RWPE1 (cell line): ENCODE measurements at regions not wholly inside any gene's neighbourhood (a gene's known extent, or its start where the extent isn't known, plus 50 kb on each side); places are given as distances from the start of the nearest gene placed in this dataset.

Experiments used
- CTCF ChIA-PET: fragments of 350-600 bp; sonication (Branson Sonifier 250); formaldehyde crosslinking; extraction: SDS; loops from one replicate; lab custom pipeline; 2021; lab: Yijun Ruan, JAX
- POLR2A ChIA-PET: fragments of 400-600 bp; formaldehyde crosslinking; extraction: SDS; loops from one replicate; lab custom pipeline; 2020; ENCODE audit warnings: antibody characterized with exemption; ENCODE audit not compliant: low non-redundant PET; lab: Yijun Ruan, JAX
- DNase-seq: peaks from one replicate; pipeline ENCODE4 v3.0.0; 2012; ENCODE audit warnings: low spot score
- H3K27ac ChIP-seq: fragments of 450-650 bp; 2 replicates; pipeline ENCODE4 v1.5.1; 2017
- CTCF ChIP-seq: fragments of 450-650 bp; conservative IDR thresholded peaks from 2 replicates; pipeline ENCODE4 v1.5.1; 2017; ENCODE audit warnings: low read depth, mild to moderate bottlenecking

GRCh38 chr14:43184540-43184939, 1322.5 kb downstream of the FSCB start:
- H3K27ac ChIP-seq = no peak overlapping the region
- CTCF ChIA-PET = no interaction called here
- POLR2A ChIA-PET = no interaction called here
- DNase-seq = no peak
- TF ChIP-seq CTCF = no peak

GRCh38 chr14:43183916-43184315, 1323.2 kb downstream of the FSCB start:
- DNase-seq = no peak
- H3K27ac ChIP-seq = no peak overlapping the region
- CTCF ChIA-PET = interaction anchor here (0.7 kb wide), 1 partner anchor 11 kb away, joined by 3 read pairs; no protein-coding TSS in a partner anchor
- TF ChIP-seq CTCF = no peak
- POLR2A ChIA-PET = no interaction called here

- ChIA-PET CTCF (no interaction called here), POLR2A (no interaction called here)
- TF ChIP-seq CTCF = no peak
- no peak for DNase-seq
- H3K27ac ChIP-seq = no peak overlapping the region
These were observed 1331.2 kb downstream of the FSCB start for GRCh38 chr14:43175896-43176295.

GRCh38 chr14:43172899-43173548, 1334.1 kb downstream of the FSCB start:
- H3K27ac ChIP-seq = no peak overlapping the region
- ChIA-PET CTCF (interaction anchor here (0.6 kb wide), 1 partner anchor 10 kb away, joined by 3 read pairs; no protein-coding TSS in a partner anchor), POLR2A (no interaction called here)
- no peak for TF ChIP-seq CTCF
- no peak for DNase-seq

GRCh38 chr14:43169722-43170121, 1337.4 kb downstream of the FSCB start:
- no peak for DNase-seq
- no peak for TF ChIP-seq CTCF
- ChIA-PET POLR2A (no interaction called here), CTCF (interaction anchor here (0.6 kb wide), 1 partner anchor 1615 kb away, joined by 3 read pairs; no protein-coding TSS in a partner anchor)
- H3K27ac ChIP-seq = no peak overlapping the region

- ChIA-PET POLR2A (no interaction called here), CTCF (no interaction called here)
- H3K27ac ChIP-seq = no peak overlapping the region
- DNase-seq = no peak
- TF ChIP-seq CTCF = no peak
These were observed 1338.6 kb downstream of the FSCB start for GRCh38 chr14:43168371-43168925.
